ENCODE measurements at regions not wholly inside any gene's neighbourhood (a gene's known extent, or its start where the extent isn't known, plus 50 kb on each side); places are given as distances from the start of the nearest gene placed in this dataset.

DNA sequence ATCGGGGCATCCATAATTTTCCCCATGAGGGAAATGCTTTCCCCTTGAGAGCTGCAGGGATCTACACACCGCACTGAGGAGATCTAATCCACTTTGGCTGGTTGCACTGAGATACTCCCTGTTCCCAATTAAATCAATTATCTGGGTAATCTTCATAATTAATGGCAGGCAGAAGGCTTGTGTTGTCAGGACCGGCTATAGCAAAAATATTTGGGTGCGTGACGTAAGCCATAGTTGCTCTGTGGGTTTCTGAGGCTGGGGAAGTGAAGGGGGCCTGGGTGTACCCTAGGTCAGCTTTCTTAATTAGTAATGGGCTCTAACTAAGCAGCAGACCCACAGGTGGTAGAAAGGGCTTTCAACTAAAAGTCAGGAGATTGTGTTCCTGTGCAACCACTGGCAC is 62.8 kb upstream of the UPP2 start:
- no peaks in the 10 kb centered on the region for H3K27me3 ChIP-seq (ENCODE audit: insufficient read depth, poor library complexity, severe bottlenecking)
- H3K4me3 ChIP-seq (ENCODE audit: severe bottlenecking) = no peak overlapping the region
- H3K9me3 ChIP-seq (ENCODE audit: severe bottlenecking) = no peaks in the 10 kb centered on the region
- DNase-seq (ENCODE audit: low spot score) (no peak), ATAC-seq (ENCODE audit: low read depth) (no peak)
- H3K27ac ChIP-seq (ENCODE audit: poor library complexity, severe bottlenecking) = no peak overlapping the region
- H3K36me3 ChIP-seq (ENCODE audit: low read depth) = no peaks in the 10 kb centered on the region
- no peak for TF ChIP-seq CTCF (IDR thresholded peaks at IDR 0.05; ENCODE audit: poor library complexity, severe bottlenecking)
- H3K4me1 ChIP-seq (ENCODE audit: insufficient read depth, poor library complexity, severe bottlenecking) = no peaks in the 10 kb centered on the region

DNA sequence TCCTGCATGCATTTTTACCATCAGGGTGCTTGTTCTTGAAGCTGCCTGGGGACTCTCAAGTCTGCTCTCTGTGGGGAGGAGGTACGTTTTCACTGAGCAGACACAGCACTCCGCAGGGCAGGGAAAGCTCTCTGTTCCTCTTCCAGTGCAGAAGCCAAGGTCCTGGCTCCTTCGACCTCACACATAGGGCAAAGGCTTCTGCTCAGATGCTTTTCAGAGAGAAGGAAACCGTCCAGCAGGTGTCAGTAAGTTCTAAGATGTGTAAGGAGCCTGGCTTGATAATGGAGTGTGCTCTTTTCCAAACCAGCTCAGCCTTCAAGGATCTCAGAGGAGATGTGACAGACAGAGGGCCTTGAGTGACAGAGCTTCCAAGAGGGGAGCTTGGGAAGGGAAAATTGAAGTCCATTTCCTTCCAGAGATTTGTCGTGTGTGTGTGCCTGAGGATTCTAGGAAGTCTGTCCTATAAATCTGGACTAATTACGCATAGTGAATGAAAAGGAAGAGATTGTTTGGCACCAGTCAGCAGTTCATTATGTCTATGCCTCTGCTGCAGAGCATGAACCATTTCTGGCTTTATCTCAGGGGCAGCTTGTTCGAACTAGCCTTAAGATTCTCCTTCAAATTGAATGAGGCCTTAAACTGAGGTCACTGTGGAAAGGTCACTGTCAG is 67.3 kb upstream of the UPP2 start:
- peak; percentile 49 for TF ChIP-seq CTCF (IDR thresholded peaks at IDR 0.05; ENCODE audit: poor library complexity, severe bottlenecking)
- ATAC-seq (ENCODE audit: low read depth) (peak; percentile 87; the same call in 2 of the 3 replicates), DNase-seq (ENCODE audit: low spot score) (no peak)
- H3K9me3 ChIP-seq (ENCODE audit: severe bottlenecking) = no peaks in the 10 kb centered on the region
- H3K4me3 ChIP-seq (ENCODE audit: severe bottlenecking) = no peak overlapping the region
- no peaks in the 10 kb centered on the region for H3K36me3 ChIP-seq (ENCODE audit: low read depth)
- no peak overlapping the region for H3K27ac ChIP-seq (ENCODE audit: poor library complexity, severe bottlenecking)
- no peaks in the 10 kb centered on the region for H3K4me1 ChIP-seq (ENCODE audit: insufficient read depth, poor library complexity, severe bottlenecking)
- H3K27me3 ChIP-seq (ENCODE audit: insufficient read depth, poor library complexity, severe bottlenecking) = no peaks in the 10 kb centered on the region

DNA sequence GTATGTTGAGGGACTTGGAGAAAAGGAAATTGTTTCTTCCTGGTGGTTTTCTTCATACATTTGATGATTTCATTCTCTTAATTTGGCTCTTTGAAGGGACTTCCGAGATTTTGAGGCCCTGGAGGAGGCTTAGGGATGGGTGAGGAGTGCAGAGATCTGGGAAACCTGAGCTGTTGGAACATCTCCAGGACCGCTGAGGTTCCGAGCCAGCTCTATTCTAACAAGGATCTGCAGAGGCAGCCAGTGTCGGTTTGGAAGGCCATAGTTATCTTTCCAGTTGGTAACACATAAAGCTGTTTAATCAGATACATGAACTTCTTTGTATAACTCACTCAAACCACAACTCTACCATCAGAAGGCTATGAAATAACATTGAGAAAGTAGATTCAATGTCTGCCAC is 70.3 kb upstream of the UPP2 start:
- no peak for DNase-seq (ENCODE audit: low spot score)
- no peak for TF ChIP-seq CTCF (IDR thresholded peaks at IDR 0.05; ENCODE audit: poor library complexity, severe bottlenecking)
- H3K27ac ChIP-seq (ENCODE audit: poor library complexity, severe bottlenecking) = no peak overlapping the region
- no peak for ATAC-seq (ENCODE audit: low read depth)
- H3K27me3 ChIP-seq (ENCODE audit: insufficient read depth, poor library complexity, severe bottlenecking) = no peaks in the 10 kb centered on the region
- no peaks in the 10 kb centered on the region for H3K4me1 ChIP-seq (ENCODE audit: insufficient read depth, poor library complexity, severe bottlenecking)
- H3K36me3 ChIP-seq (ENCODE audit: low read depth) = no peaks in the 10 kb centered on the region
- no peak overlapping the region for H3K4me3 ChIP-seq (ENCODE audit: severe bottlenecking)
- no peaks in the 10 kb centered on the region for H3K9me3 ChIP-seq (ENCODE audit: severe bottlenecking)

DNA sequence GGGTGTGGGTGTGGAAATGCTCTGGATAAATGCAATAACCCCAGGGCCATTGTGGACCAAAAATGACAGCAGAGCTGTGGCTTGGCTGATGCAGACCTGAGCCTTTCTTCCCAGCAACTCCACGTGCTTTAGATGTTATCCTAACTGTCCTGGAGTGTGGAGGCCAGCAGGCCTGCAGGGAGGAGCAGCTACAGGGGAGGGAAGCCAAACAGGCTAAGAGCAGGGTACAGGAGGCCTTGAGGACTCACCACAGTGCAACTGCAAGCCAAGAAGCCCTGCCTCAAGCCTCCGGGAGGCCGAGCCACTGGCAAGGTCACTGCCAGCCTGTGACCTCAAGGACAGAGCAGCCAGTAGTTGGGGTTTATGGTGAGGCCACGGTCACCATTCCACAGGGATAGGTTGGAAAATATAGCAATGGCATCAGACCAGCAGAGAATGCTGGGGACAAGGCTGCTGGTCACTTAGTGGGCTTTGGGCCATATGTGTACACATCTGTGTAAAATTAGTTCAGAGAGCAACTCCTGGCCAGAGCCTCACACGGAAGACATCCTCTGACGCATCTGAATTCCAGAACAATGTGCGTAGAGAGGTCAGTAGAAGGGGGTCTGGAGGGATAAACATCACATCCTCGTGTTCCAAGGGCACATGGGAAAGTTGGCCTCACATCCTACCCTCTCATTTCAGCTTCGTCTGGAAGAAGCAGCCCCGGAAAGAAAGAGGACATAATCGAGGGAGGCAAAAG is 76.2 kb upstream of the UPP2 start:
- DNase-seq (ENCODE audit: low spot score) (no peak), ATAC-seq (ENCODE audit: low read depth) (no peak)
- Histone ChIP-seq H3K36me3 (ENCODE audit: low read depth) (no peaks in the 10 kb centered on the region), H3K4me1 (ENCODE audit: insufficient read depth, poor library complexity, severe bottlenecking) (no peaks in the 10 kb centered on the region), H3K4me3 (ENCODE audit: severe bottlenecking) (no peak overlapping the region), H3K27me3 (ENCODE audit: insufficient read depth, poor library complexity, severe bottlenecking) (no peaks in the 10 kb centered on the region), H3K27ac (ENCODE audit: poor library complexity, severe bottlenecking) (no peak overlapping the region), H3K9me3 (ENCODE audit: severe bottlenecking) (no peaks in the 10 kb centered on the region)
- TF ChIP-seq CTCF (IDR thresholded peaks at IDR 0.05; ENCODE audit: poor library complexity, severe bottlenecking) = no peak
